SK-N-SH (cell line): ENCODE measurements at regions not wholly inside any gene's neighbourhood (a gene's known extent, or its start where the extent isn't known, plus 50 kb on each side); places are given as distances from the start of the nearest gene placed in this dataset.

Experiments used
- CTCF ChIA-PET: fragments of 300-600, 350-600 bp; formaldehyde crosslinking; extraction: SDS; loops from one replicate; lab custom pipeline; 2021; lab: Yijun Ruan, JAX
- POLR2A ChIA-PET: fragments of 350-600 bp; sonication (Branson Sonifier 250); formaldehyde crosslinking; extraction: SDS; loops from one replicate; lab custom pipeline; 2020; ENCODE audit warnings: antibody characterized with exemption, inconsistent platforms; lab: Yijun Ruan, JAX
- DNase-seq: peaks from one replicate; pipeline ENCODE4 v3.0.0; 2012
- H2AFZ ChIP-seq: fragments of 200-600 bp; sonication (generic); 2 replicates; pipeline ENCODE4 v1.8.1; 2016; ENCODE audit warnings: antibody characterized with exemption, mild to moderate bottlenecking, low read depth
- H3F3A ChIP-seq: fragments of 200-600 bp; sonication (generic); replicated peaks from 2 replicates; pipeline ENCODE3; 2016; ENCODE audit warnings: antibody characterized with exemption, mild to moderate bottlenecking; ENCODE audit not compliant: insufficient read depth
- H3K27ac ChIP-seq, 2 experiments: fragments of 200-500 bp in 1 of 2; fragments of 200-600 bp in 1 of 2; sonication (Bioruptor generic) in 1 of 2; sonication (generic), shearing (Covaris generic) in 1 of 2; 2 replicates each; pipeline versions ENCODE4 v1.5.1 to v1.6.1; 2014 to 2016; ENCODE audit warnings: low read depth in 2 of 2, inconsistent platforms in 1 of 2, low read length in 1 of 2, mild to moderate bottlenecking in 1 of 2, mixed read lengths in 1 of 2
- H3K27me3 ChIP-seq: fragments of 200-600 bp; sonication (generic), shearing (Covaris generic); 2 replicates; pipeline ENCODE4 v1.6.1; 2016; ENCODE audit warnings: mixed run types; ENCODE audit not compliant: insufficient read depth
- H3K36me3 ChIP-seq, 2 experiments: fragments of 200-500 bp in 1 of 2; fragments of 200-600 bp in 1 of 2; sonication (Bioruptor generic) in 1 of 2; sonication (generic) in 1 of 2; replicated peaks in 1 of 2; 2 replicates each; pipeline versions ENCODE3 to v1.5.1; 2014 to 2016; ENCODE audit warnings: low read length in 1 of 2, mild to moderate bottlenecking in 1 of 2; ENCODE audit not compliant: insufficient read depth in 2 of 2, control insufficient read depth in 1 of 2
- H3K4me1 ChIP-seq, 2 experiments: fragments of 200-500 bp in 1 of 2; fragments of 200-600 bp in 1 of 2; sonication (Bioruptor generic) in 1 of 2; sonication (generic), shearing (Covaris generic) in 1 of 2; 2 replicates each; pipeline versions ENCODE4 v1.5.1 to v1.6.1; 2014 to 2016; ENCODE audit warnings: low read depth in 1 of 2, low read length in 1 of 2, mixed run types in 1 of 2; ENCODE audit not compliant: insufficient read depth in 2 of 2, control insufficient read depth in 1 of 2
- H3K4me2 ChIP-seq: fragments of 200-600 bp; sonication (generic), shearing (Covaris generic); 2 replicates; pipeline ENCODE4 v1.6.1; 2017; ENCODE audit warnings: mixed run types
- H3K4me3 ChIP-seq, 2 experiments: fragments of 200-500 bp in 1 of 2; fragments of 200-600 bp in 1 of 2; sonication (Bioruptor generic) in 1 of 2; sonication (generic), shearing (Covaris generic) in 1 of 2; 2 replicates each; pipeline versions ENCODE4 v1.5.1 to v1.8.1; 2014 to 2016; ENCODE audit warnings: low read depth in 2 of 2, inconsistent platforms in 1 of 2, low read length in 1 of 2, mild to moderate bottlenecking in 1 of 2, mixed read lengths in 1 of 2, moderate library complexity in 1 of 2
- H3K79me2 ChIP-seq: fragments of 200-600 bp; sonication (generic); 2 replicates; pipeline ENCODE4 v1.8.1; 2017; ENCODE audit warnings: mild to moderate bottlenecking; ENCODE audit not compliant: insufficient read depth
- H3K9ac ChIP-seq: fragments of 200-600 bp; sonication (generic); 2 replicates; pipeline ENCODE4 v1.6.1; 2017; ENCODE audit warnings: mixed run types
- H3K9me2 ChIP-seq: fragments of 200-600 bp; sonication (generic); 2 replicates; pipeline ENCODE4 v1.6.1; 2017; ENCODE audit warnings: mixed run types
- H3K9me3 ChIP-seq: fragments of 200-600 bp; sonication (generic); 2 replicates; pipeline ENCODE4 v1.6.1; 2017; ENCODE audit warnings: mixed run types, mild to moderate bottlenecking, moderate library complexity
- H4K20me1 ChIP-seq: fragments of 200-600 bp; sonication (generic); 2 replicates; pipeline ENCODE4 v1.6.1; 2017; ENCODE audit warnings: mild to moderate bottlenecking, mixed run types; ENCODE audit not compliant: insufficient read depth
- CHD2 ChIP-seq: fragments of 150-350 bp; IDR thresholded peaks from 2 replicates; pipeline ENCODE4 v1.6.1; 2018; ENCODE audit warnings: low read length; ENCODE audit not compliant: partially characterized antibody
- FOSL2 ChIP-seq: IDR thresholded peaks from 2 replicates; pipeline ENCODE4 v1.4.0; 2012; ENCODE audit warnings: low read depth, mild to moderate bottlenecking, moderate library complexity, borderline replicate concordance
- GABPA ChIP-seq: IDR thresholded peaks from 2 replicates; pipeline ENCODE4 v1.4.0; 2012; ENCODE audit warnings: low read depth, mild to moderate bottlenecking
- JUND ChIP-seq: IDR thresholded peaks from 2 replicates; pipeline ENCODE4 v1.4.0; 2012
- MAX ChIP-seq: IDR thresholded peaks from 2 replicates; pipeline ENCODE4 v1.4.0; 2012; ENCODE audit warnings: low read depth
- MEF2A ChIP-seq: IDR thresholded peaks from 2 replicates; pipeline ENCODE4 v1.4.0; 2012; ENCODE audit warnings: low read depth, borderline replicate concordance
- MXI1 ChIP-seq: IDR thresholded peaks from 2 replicates; pipeline ENCODE4 v1.6.1; 2012; ENCODE audit warnings: mild to moderate bottlenecking, low read depth, low read length, improper control_type of control experiment
- NRF1 ChIP-seq: IDR thresholded peaks from 2 replicates; pipeline ENCODE4 v1.6.1; 2012; ENCODE audit warnings: low read depth, mild to moderate bottlenecking, low read length
- PBX3 ChIP-seq: IDR thresholded peaks from 2 replicates; pipeline ENCODE4; 2012
- RAD21 ChIP-seq: IDR thresholded peaks from 2 replicates; pipeline ENCODE4 v1.6.1; 2012; ENCODE audit warnings: mild to moderate bottlenecking, low read length
- RCOR1 ChIP-seq: fragments of 150-350 bp; IDR thresholded peaks from 2 replicates; pipeline ENCODE4 v1.6.1; 2017; ENCODE audit warnings: antibody characterized with exemption, low read length
- REST ChIP-seq: IDR thresholded peaks from 2 replicates; pipeline ENCODE4 v1.6.1; 2012; ENCODE audit warnings: mild to moderate bottlenecking, low read depth, low read length, moderate library complexity
- RFX5 ChIP-seq: IDR thresholded peaks from 2 replicates; pipeline ENCODE4 v1.6.1; 2012; ENCODE audit warnings: mild to moderate bottlenecking, improper control_type of control experiment, low read length
- SIN3A ChIP-seq: IDR thresholded peaks from 2 replicates; pipeline ENCODE4 v1.6.1; 2012; ENCODE audit warnings: low read depth, mild to moderate bottlenecking, low read length, moderate library complexity, borderline replicate concordance
- TAF1 ChIP-seq: IDR thresholded peaks from 2 replicates; pipeline ENCODE4 v1.6.1; 2012; ENCODE audit warnings: low read depth, mild to moderate bottlenecking, low read length, moderate library complexity, borderline replicate concordance
- TEAD4 ChIP-seq: IDR thresholded peaks from 2 replicates; pipeline ENCODE4 v1.4.0; 2012; ENCODE audit warnings: mild to moderate bottlenecking, borderline replicate concordance; ENCODE audit not compliant: insufficient read depth
- WGBS: methylation state at CpG from one replicate; pipeline ENCODE4 v1.1.6; 2017; ENCODE audit warnings: low lambda C conversion rate; 5-methylcytosine and 5-hydroxymethylcytosine counted together
- TF ChIP-seq, protein P1 (sequence below): fragments of 200-600 bp; sonication (generic); IDR thresholded peaks from 2 replicates; pipeline ENCODE4 v1.6.1; 2017; ENCODE audit warnings: antibody characterized with exemption, mild to moderate bottlenecking, moderate library complexity

DNA sequence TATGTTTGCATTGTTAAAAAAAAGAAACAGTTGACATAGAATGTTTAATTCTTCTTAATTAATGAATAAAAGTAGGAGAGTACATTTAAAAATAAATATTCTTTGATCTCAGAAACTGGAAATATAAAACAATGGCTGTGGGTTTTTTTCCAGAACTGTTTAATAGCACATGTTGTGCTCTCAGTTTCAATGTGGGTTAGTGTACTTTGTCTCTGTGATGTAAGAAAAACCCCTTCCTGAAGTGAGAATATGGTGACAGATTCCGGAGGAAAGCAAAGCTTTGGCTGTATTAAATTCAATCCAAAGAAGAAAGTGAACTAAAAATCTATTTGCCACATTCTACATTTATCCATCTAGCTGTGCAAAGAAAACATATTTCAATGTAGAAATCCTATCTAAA lies 261.9 kb upstream of the ADGRL3 start:
- WGBS: 33% methylated on average over 1 of the region's 1 CpG
- no peaks in the 10 kb centered on the region for H3K9me3 ChIP-seq
- ChIA-PET POLR2A (no interaction called here), CTCF (no interaction called here)
- H2AFZ ChIP-seq: no peak overlapping the region
- H3F3A ChIP-seq: no peaks in the 10 kb centered on the region
- no peaks in the 10 kb centered on the region for H4K20me1 ChIP-seq
- H3K9me2 ChIP-seq: no peaks in the 10 kb centered on the region
- no peaks in the 10 kb centered on the region for H3K27me3 ChIP-seq
- TF ChIP-seq TAF1 (no peak), JUND (no peak), CHD2 (no peak)
- no peaks in the 10 kb centered on the region for H3K79me2 ChIP-seq
- no peak overlapping the region for H3K27ac ChIP-seq
- H3K4me1 ChIP-seq: no peaks in the 10 kb centered on the region
- H3K4me3 ChIP-seq: no peak overlapping the region
- H3K9ac ChIP-seq: no peak overlapping the region
- H3K36me3 ChIP-seq: no peaks in the 10 kb centered on the region
- no peak overlapping the region for H3K4me2 ChIP-seq
- no peak for DNase-seq

- no peak for TF ChIP-seq GABPA
- TF ChIP-seq TAF1: no peak
- TF ChIP-seq MEF2A: no peak
- TF ChIP-seq, protein P1, sequence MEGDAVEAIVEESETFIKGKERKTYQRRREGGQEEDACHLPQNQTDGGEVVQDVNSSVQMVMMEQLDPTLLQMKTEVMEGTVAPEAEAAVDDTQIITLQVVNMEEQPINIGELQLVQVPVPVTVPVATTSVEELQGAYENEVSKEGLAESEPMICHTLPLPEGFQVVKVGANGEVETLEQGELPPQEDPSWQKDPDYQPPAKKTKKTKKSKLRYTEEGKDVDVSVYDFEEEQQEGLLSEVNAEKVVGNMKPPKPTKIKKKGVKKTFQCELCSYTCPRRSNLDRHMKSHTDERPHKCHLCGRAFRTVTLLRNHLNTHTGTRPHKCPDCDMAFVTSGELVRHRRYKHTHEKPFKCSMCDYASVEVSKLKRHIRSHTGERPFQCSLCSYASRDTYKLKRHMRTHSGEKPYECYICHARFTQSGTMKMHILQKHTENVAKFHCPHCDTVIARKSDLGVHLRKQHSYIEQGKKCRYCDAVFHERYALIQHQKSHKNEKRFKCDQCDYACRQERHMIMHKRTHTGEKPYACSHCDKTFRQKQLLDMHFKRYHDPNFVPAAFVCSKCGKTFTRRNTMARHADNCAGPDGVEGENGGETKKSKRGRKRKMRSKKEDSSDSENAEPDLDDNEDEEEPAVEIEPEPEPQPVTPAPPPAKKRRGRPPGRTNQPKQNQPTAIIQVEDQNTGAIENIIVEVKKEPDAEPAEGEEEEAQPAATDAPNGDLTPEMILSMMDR: no peak
- no peak for TF ChIP-seq MAX
- DNase-seq: no peak
- Histone ChIP-seq H3F3A (no peaks in the 10 kb centered on the region), H3K9me3 (no peaks in the 10 kb centered on the region), H3K27me3 (no peaks in the 10 kb centered on the region), H3K4me1 (no peaks in the 10 kb centered on the region), H2AFZ (no peak overlapping the region), H3K9ac (no peak overlapping the region), H4K20me1 (no peaks in the 10 kb centered on the region), H3K79me2 (no peaks in the 10 kb centered on the region), H3K9me2 (no peaks in the 10 kb centered on the region), H3K4me3 (no peak overlapping the region), H3K4me2 (no peak overlapping the region), H3K36me3 (no peaks in the 10 kb centered on the region), H3K27ac (no peak overlapping the region)
- ChIA-PET CTCF (no interaction called here), POLR2A (no interaction called here)
Measured at GRCh38 chr4:60938621-60939020, 261.5 kb upstream of the ADGRL3 start.

DNA sequence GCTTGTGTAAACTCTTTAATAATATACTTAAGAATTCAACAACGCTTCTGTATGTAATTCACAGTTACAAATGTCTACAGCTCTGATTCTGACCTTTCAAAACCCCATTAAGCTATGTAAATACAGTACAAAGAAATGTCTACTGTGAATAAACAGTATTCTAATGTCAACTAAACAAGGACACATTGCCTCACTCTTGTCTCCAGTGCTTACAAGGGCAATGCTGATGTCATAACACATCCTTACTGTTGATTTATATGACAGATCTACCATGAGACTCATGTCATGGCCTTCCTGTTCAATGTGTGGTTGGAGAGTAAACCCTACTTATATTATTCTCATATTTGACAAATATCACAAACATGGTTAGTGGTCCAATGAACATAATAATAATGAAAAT lies 256.1 kb upstream of the ADGRL3 start:
- no peak overlapping the region for H3K4me2 ChIP-seq
- TF ChIP-seq RAD21: no peak
- TF ChIP-seq MXI1: no peak
- TF ChIP-seq NRF1: no peak
- TF ChIP-seq PBX3: no peak
- no peak for TF ChIP-seq RFX5
- no peak for TF ChIP-seq TEAD4
- no peak for TF ChIP-seq MAX
- TF ChIP-seq FOSL2: no peak
- no peak for TF ChIP-seq JUND
- no peak for TF ChIP-seq REST
- TF ChIP-seq RCOR1: no peak
- TF ChIP-seq SIN3A: no peak
- TF ChIP-seq, all 33 proteins: peak for 0
- DNase-seq: no peak
- Histone ChIP-seq H3K9me3 (no peaks in the 10 kb centered on the region), H4K20me1 (no peaks in the 10 kb centered on the region), H3K4me3 (no peak overlapping the region), H3F3A (no peaks in the 10 kb centered on the region), H3K27ac (no peak overlapping the region), H3K36me3 (no peaks in the 10 kb centered on the region), H3K27me3 (no peaks in the 10 kb centered on the region), H3K4me1 (no peaks in the 10 kb centered on the region), H3K9me2 (no peaks in the 10 kb centered on the region), H3K79me2 (no peaks in the 10 kb centered on the region), H2AFZ (no peak overlapping the region), H3K9ac (no peak overlapping the region)
- WGBS: 11% methylated on average over 1 of the region's 1 CpG
- ChIA-PET CTCF (no interaction called here), POLR2A (no interaction called here)
